Adrenal gland (tissue), 9 donors: ENCODE measurements at regions not wholly inside any gene's neighbourhood (a gene's known extent, or its start where the extent isn't known, plus 50 kb on each side); places are given as distances from the start of the nearest gene placed in this dataset.

Source experiments
- DNase-seq, 7 donors: peaks; one replicate each; pipeline ENCODE4 v3.0.0-alpha.2; 2019 to 2020
- H3K27ac ChIP-seq, 5 donors: fragments of 200-600 bp; sonication (generic) in 4 of 5; 1 replicate in 3 of 5; 2 replicates in 2 of 5; pipeline versions ENCODE4 v1.5.1 to v1.8.0; 2016 to 2020; ENCODE audit warnings: mild to moderate bottlenecking in 1 of 5
- H3K27me3 ChIP-seq: fragments of 200-600 bp; 2 replicates; pipeline ENCODE4 v1.8.0; 2021
- H3K36me3 ChIP-seq, 2 donors: fragments of 200-600 bp; replicated peaks in 1 of 2; 1 replicate in 1 of 2; 2 replicates in 1 of 2; pipeline versions ENCODE4 v1.5.1 to v1.8.0; 2018 to 2022
- H3K4me1 ChIP-seq, 2 donors: fragments of 200-600 bp; replicated peaks in 1 of 2; 1 replicate in 1 of 2; 2 replicates in 1 of 2; pipeline versions ENCODE4 v1.5.1 to v1.8.0; 2018 to 2021
- H3K4me3 ChIP-seq, 4 donors: fragments of 200-600 bp; sonication (generic) in 3 of 4; one replicate each; pipeline ENCODE4 v1.5.1; 2016 to 2018
- H3K9me3 ChIP-seq, 3 donors: fragments of 200-600 bp; sonication (generic) in 1 of 3; replicated peaks in 1 of 3; 1 replicate in 2 of 3; 2 replicates in 1 of 3; pipeline versions ENCODE4 v1.5.1 to v1.8.0; 2016 to 2021
- CTCF ChIP-seq, 6 experiments: fragments of 450-650 bp in 4 of 6; fragments of 200-600 bp in 2 of 6; sonication (generic) in 1 of 6; IDR thresholded peaks; 1 replicate in 5 of 6; 2 replicates in 1 of 6; pipeline versions ENCODE4 v1.5.1 to v1.8.0; 2016 to 2021; ENCODE audit warnings: antibody characterized with exemption in 6 of 6, mild to moderate bottlenecking in 2 of 6, moderate library complexity in 1 of 6
- POLR2A ChIP-seq, 2 donors: fragments of 450-650 bp; IDR thresholded peaks; one replicate each; pipeline ENCODE4 v1.6.1; 2017; ENCODE audit warnings: antibody characterized with exemption in 2 of 2, mild to moderate bottlenecking in 2 of 2, moderate library complexity in 1 of 2
- WGBS, 4 donors: extraction: QIAGEN DNeasy Blood & Tissue Kit in 2 of 4; methylation state at CpG; one replicate each; pipeline versions ENCODE4 v1.1.5 to v1.1.7; 2013 to 2017; 5-methylcytosine and 5-hydroxymethylcytosine counted together
- intact Hi-C, 2 donors: fragments of 100-400 bp; cut with DNase I; formaldehyde crosslinking; loops; one replicate each; pipeline versions ENCODE4 v1.14.1 to v1.15.0; 2022 to 2023
- donor health status: healthy with polysubstance abuse.
- donor health status: Bipolar disorder and iron deficiency.
- donor health status: DM: yes; HTN: yes; CAD: no.
- donor health status: DM: no; HTN: no; CAD: no.
- donor health status: DM: no; HTN: no; CAD: no.

GRCh38 chr18:39168723-39169122, 1603.1 kb upstream of the CELF4 start:
- 76 to 86% (median 83%) methylated on average over 1 of the region's 1 CpG for WGBS, 4 donors
- intact Hi-C loops, result no loop called here
- Histone ChIP-seq H3K27ac (no peak overlapping the region), H3K27me3 (no peaks in the 10 kb centered on the region), H3K4me1 (no peaks in the 10 kb centered on the region), H3K4me3 (no peak overlapping the region), H3K36me3 (no peaks in the 10 kb centered on the region), H3K9me3 (no peaks in the 10 kb centered on the region)
- DNase-seq, result no peak
- TF ChIP-seq POLR2A (IDR thresholded peaks at IDR 0.05) (no peak), CTCF (IDR thresholded peaks at IDR 0.05) (no peak)

GRCh38 chr18:39167990-39168389, 1602.4 kb upstream of the CELF4 start:
- Histone ChIP-seq H3K36me3 (no peaks in the 10 kb centered on the region), H3K27ac (no peak overlapping the region), H3K4me3 (no peak overlapping the region), H3K4me1 (no peaks in the 10 kb centered on the region), H3K27me3 (no peaks in the 10 kb centered on the region), H3K9me3 (no peaks in the 10 kb centered on the region)
- DNase-seq, result no peak
- WGBS, 4 donors, result 78 to 90% (median 83%) methylated on average over 2 of the region's 2 CpGs
- no peak for TF ChIP-seq POLR2A (IDR thresholded peaks at IDR 0.05)
- no peak for TF ChIP-seq CTCF (IDR thresholded peaks at IDR 0.05)
- intact Hi-C loops, result no loop called here

- no peaks in the 10 kb centered on the region for H3K4me1 ChIP-seq
- no peaks in the 10 kb centered on the region for H3K9me3 ChIP-seq
- H3K4me3 ChIP-seq, result no peak overlapping the region
- no peaks in the 10 kb centered on the region for H3K27me3 ChIP-seq
- intact Hi-C loops, result no loop called here
- H3K27ac ChIP-seq, result no peak overlapping the region
- H3K36me3 ChIP-seq, result no peaks in the 10 kb centered on the region
- no peak for DNase-seq
- TF ChIP-seq POLR2A (IDR thresholded peaks at IDR 0.05) (no peak), CTCF (IDR thresholded peaks at IDR 0.05) (no peak)
These were observed 1601.2 kb upstream of the CELF4 start for GRCh38 chr18:39166776-39167175.

GRCh38 chr18:39162013-39162827, 1596.6 kb upstream of the CELF4 start:
- WGBS, 4 donors, result 86 to 93% (median 92%) methylated on average over 11 of the region's 11 CpGs
- H3K36me3 ChIP-seq, result no peaks in the 10 kb centered on the region
- H3K9me3 ChIP-seq, result no peaks in the 10 kb centered on the region
- no peaks in the 10 kb centered on the region for H3K4me1 ChIP-seq
- TF ChIP-seq CTCF (IDR thresholded peaks at IDR 0.05) (no peak), POLR2A (IDR thresholded peaks at IDR 0.05) (no peak)
- H3K27ac ChIP-seq, result no peak overlapping the region
- no peaks in the 10 kb centered on the region for H3K27me3 ChIP-seq
- no peak for DNase-seq
- no peak overlapping the region for H3K4me3 ChIP-seq
- intact Hi-C loops, result no loop called here
